DOHH2 (cell line): ENCODE measurements at regions not wholly inside any gene's neighbourhood (a gene's known extent, or its start where the extent isn't known, plus 50 kb on each side); places are given as distances from the start of the nearest gene placed in this dataset.
"Not testable (repeated sequence)": the region's sequence is repeated elsewhere in the genome, so short reads cannot be mapped to it uniquely, and the experiment has no call there.

ENCODE experiments used
- EZH2phosphoT487 ChIP-seq: fragments of 200-600 bp; sonication (generic); IDR thresholded peaks from 2 replicates; pipeline ENCODE4 v1.6.1; 2017; ENCODE audit warnings: borderline replicate concordance, mild to moderate bottlenecking, antibody characterized with exemption, low read length, moderate library complexity, mixed read lengths
- TF ChIP-seq, protein P1 (sequence below): fragments of 200-600 bp; sonication (generic); IDR thresholded peaks from one replicate; pipeline ENCODE4 v1.5.1; 2014; ENCODE audit warnings: antibody characterized with exemption, mild to moderate bottlenecking, low read depth, low read length; ENCODE audit not compliant: poor library complexity, severe bottlenecking

DNA sequence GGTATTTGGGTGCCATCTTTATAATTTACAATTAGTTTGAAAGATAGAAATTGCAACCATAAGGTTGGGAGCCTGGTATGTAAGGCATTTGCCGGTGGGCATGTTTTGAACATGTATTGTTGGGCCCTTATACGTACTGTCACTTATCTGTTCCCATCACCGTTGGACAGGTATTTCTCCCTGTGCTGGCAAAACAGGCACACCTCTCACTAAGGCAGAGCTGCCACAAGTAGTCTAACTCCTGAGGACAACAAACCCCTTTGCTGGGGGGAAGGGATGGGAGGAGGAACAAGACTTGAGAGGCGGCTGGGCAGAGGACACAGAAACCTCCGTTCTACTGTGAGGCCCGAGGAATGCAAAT is 52.0 kb upstream of the NEK3 start:
- TF ChIP-seq, protein P1, sequence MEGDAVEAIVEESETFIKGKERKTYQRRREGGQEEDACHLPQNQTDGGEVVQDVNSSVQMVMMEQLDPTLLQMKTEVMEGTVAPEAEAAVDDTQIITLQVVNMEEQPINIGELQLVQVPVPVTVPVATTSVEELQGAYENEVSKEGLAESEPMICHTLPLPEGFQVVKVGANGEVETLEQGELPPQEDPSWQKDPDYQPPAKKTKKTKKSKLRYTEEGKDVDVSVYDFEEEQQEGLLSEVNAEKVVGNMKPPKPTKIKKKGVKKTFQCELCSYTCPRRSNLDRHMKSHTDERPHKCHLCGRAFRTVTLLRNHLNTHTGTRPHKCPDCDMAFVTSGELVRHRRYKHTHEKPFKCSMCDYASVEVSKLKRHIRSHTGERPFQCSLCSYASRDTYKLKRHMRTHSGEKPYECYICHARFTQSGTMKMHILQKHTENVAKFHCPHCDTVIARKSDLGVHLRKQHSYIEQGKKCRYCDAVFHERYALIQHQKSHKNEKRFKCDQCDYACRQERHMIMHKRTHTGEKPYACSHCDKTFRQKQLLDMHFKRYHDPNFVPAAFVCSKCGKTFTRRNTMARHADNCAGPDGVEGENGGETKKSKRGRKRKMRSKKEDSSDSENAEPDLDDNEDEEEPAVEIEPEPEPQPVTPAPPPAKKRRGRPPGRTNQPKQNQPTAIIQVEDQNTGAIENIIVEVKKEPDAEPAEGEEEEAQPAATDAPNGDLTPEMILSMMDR: not testable (repeated sequence)
- TF ChIP-seq EZH2phosphoT487: not testable (repeated sequence)
